Activated CD4-positive, alpha-beta T cell treated with anti-CD3 and anti-CD28 coated beads, Interleukin-2, amount 10 ng/mL, durations not matched to agents 24 days and 14 days (primary cell): ENCODE measurements at regions not wholly inside any gene's neighbourhood (a gene's known extent, or its start where the extent isn't known, plus 50 kb on each side); places are given as distances from the start of the nearest gene placed in this dataset.

Experiments used
- DNase-seq: peaks from one replicate; pipeline ENCODE4 v3.0.0; 2022
- H3K27ac Mint-ChIP-seq: one replicate; pipeline ENCODE4 v1.8.0; 2022; ENCODE audit warnings: mild to moderate bottlenecking, mixed read lengths
- H3K27me3 Mint-ChIP-seq: one replicate; pipeline ENCODE4 v1.8.0; 2022; ENCODE audit warnings: mixed read lengths
- H3K36me3 Mint-ChIP-seq: one replicate; pipeline ENCODE4 v1.8.0; 2022; ENCODE audit warnings: low read depth, mild to moderate bottlenecking, mixed read lengths
- H3K4me1 Mint-ChIP-seq: one replicate; pipeline ENCODE4 v1.8.0; 2021; ENCODE audit warnings: mixed read lengths
- H3K4me3 Mint-ChIP-seq: one replicate; pipeline ENCODE4 v1.8.0; 2022; ENCODE audit warnings: mild to moderate bottlenecking, moderate library complexity, mixed read lengths
- H3K9me3 Mint-ChIP-seq: one replicate; pipeline ENCODE4 v1.8.0; 2021; ENCODE audit warnings: mixed read lengths
- intact Hi-C: fragments of 100-400 bp; cut with micrococcal nuclease; formaldehyde crosslinking; loops from one replicate; pipeline ENCODE4 v1.15.1; 2023

DNA sequence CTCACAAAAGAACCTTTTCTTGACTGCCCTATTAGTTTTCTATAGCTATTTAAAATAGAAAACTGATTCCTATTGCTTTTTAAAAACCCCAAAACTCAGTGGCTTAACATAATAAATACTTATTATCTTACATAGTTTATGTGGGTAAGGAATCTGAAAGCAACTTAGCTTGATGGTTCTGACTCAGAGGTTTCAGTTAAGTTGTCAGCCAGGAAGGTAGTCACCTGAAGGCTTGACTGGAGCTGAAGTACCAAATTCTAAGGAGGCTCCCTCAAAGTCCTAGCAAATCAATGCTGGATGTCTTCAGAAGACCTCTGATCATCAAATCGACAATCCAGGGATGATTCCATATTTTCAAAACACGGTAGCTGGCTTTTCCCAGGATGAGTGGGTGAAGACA is 546.6 kb upstream of the CDH2 start:
- H3K4me1 Mint-ChIP-seq = no peaks in the 10 kb centered on the region
- H3K9me3 Mint-ChIP-seq = no peaks in the 10 kb centered on the region
- DNase-seq = no peak
- no peaks in the 10 kb centered on the region for H3K36me3 Mint-ChIP-seq
- no peak overlapping the region for H3K27ac Mint-ChIP-seq
- no peaks in the 10 kb centered on the region for H3K27me3 Mint-ChIP-seq
- no peak overlapping the region for H3K4me3 Mint-ChIP-seq
- intact Hi-C loops = no loop called here

DNA sequence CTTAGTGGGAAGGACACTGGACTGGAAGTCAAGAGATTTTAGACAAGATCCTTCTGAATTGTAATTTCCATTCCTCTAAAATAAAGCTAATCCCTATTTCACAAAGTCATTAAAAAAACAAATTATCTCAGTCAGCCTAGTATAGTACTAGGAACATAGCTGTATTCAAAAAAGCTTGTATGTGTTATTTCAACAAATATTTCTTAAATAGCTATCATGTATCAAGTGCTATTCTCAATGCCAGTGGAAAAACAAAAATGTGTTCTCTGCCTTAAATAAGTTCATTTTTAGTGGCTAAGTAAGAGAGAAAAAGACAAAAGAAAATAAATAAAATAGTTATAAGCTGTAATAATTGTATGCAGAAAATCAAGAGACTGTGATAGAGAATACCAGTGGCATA is 541.8 kb upstream of the CDH2 start:
- peaks cover 6% of the 10 kb centered on the region for H3K9me3 Mint-ChIP-seq
- intact Hi-C loops = no loop called here
- no peak overlapping the region for H3K27ac Mint-ChIP-seq
- DNase-seq = no peak
- no peak overlapping the region for H3K4me3 Mint-ChIP-seq
- H3K27me3 Mint-ChIP-seq = no peaks in the 10 kb centered on the region
- no peaks in the 10 kb centered on the region for H3K4me1 Mint-ChIP-seq
- no peaks in the 10 kb centered on the region for H3K36me3 Mint-ChIP-seq

DNA sequence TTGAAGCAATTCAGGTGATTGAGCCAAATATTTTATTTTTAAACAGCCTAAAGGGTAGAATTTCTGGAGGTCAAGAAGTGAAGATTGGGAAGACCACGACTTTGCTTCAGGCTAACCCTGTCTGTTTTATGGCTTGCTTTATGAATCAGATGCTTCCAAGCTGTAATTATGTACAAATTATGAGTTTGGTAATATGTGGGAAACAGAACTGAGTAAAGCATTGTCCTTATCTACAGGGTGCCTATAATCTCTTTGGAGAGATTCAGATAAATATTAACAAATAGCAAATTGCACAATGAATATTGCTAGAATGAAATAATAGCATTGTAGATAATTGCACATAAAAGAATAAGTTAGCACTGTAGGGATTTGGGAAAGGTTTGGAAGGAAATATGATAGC is 539.4 kb upstream of the CDH2 start:
- Mint-ChIP-seq H3K4me3 (no peak overlapping the region), H3K9me3 (peaks cover 6% of the 10 kb centered on the region), H3K36me3 (no peaks in the 10 kb centered on the region), H3K27me3 (no peaks in the 10 kb centered on the region), H3K4me1 (no peaks in the 10 kb centered on the region), H3K27ac (no peak overlapping the region)
- DNase-seq = no peak
- intact Hi-C loops = no loop called here

DNA sequence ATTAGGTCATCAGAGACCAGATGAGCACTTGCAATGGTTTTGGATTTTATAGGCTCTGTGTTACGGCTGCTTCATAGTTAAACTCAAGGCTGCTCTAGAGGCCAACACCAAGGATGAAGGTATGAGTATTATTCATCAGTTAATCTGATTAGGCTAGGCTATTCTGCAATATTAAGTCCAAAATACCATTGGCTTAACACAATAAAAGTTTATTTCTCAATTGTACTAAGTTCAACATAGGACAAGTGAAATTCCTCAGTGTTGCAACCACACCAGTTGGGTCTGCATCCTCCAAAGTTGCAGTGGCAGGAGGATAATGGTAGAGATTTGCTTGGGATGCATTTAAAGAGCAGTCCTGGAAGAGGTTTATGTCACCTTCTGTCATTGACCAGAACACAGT is 538.3 kb upstream of the CDH2 start:
- no peak for DNase-seq
- no peaks in the 10 kb centered on the region for H3K36me3 Mint-ChIP-seq
- H3K4me1 Mint-ChIP-seq = no peaks in the 10 kb centered on the region
- no peak overlapping the region for H3K27ac Mint-ChIP-seq
- H3K27me3 Mint-ChIP-seq = no peaks in the 10 kb centered on the region
- intact Hi-C loops = no loop called here
- H3K9me3 Mint-ChIP-seq = peaks cover 6% of the 10 kb centered on the region
- H3K4me3 Mint-ChIP-seq = no peak overlapping the region

- no peak overlapping the region for H3K4me3 Mint-ChIP-seq
- intact Hi-C loops = no loop called here
- DNase-seq = no peak
- no peaks in the 10 kb centered on the region for H3K27me3 Mint-ChIP-seq
- H3K27ac Mint-ChIP-seq = no peak overlapping the region
- no peaks in the 10 kb centered on the region for H3K4me1 Mint-ChIP-seq
- no peaks in the 10 kb centered on the region for H3K36me3 Mint-ChIP-seq
- H3K9me3 Mint-ChIP-seq = peaks cover 6% of the 10 kb centered on the region
Measured at GRCh38 chr18:28714498-28714897, 537.6 kb upstream of the CDH2 start.

GRCh38 chr18:28712796-28713425 is 536.0 kb upstream of the CDH2 start:
- no peaks in the 10 kb centered on the region for H3K4me1 Mint-ChIP-seq
- intact Hi-C loops = no loop called here
- H3K27me3 Mint-ChIP-seq = no peaks in the 10 kb centered on the region
- no peak for DNase-seq
- peaks cover 6% of the 10 kb centered on the region for H3K9me3 Mint-ChIP-seq
- no peak overlapping the region for H3K4me3 Mint-ChIP-seq
- H3K27ac Mint-ChIP-seq = no peak overlapping the region
- no peaks in the 10 kb centered on the region for H3K36me3 Mint-ChIP-seq

DNA sequence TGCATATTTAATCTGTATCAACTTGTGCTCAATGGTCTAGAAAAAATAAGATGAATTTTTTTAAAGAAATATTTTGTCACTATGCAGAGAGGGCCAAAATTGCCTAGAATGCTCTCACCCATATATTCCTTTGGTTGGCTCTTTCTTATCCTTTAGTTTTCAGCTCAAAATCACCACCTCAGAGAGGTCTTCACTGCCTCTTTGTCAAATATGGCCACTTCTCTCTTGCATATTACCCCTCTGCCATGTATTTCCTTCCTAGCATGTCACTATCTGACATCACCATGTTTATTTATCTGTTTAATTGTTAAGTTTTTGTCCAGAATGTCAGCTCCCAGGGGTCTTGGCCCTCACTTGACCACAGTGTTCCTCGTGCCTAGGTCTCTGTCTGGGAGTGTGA is 535.2 kb upstream of the CDH2 start:
- H3K9me3 Mint-ChIP-seq = no peaks in the 10 kb centered on the region
- H3K27me3 Mint-ChIP-seq = no peaks in the 10 kb centered on the region
- DNase-seq = no peak
- no peak overlapping the region for H3K27ac Mint-ChIP-seq
- H3K4me3 Mint-ChIP-seq = no peak overlapping the region
- intact Hi-C loops = no loop called here
- H3K4me1 Mint-ChIP-seq = no peaks in the 10 kb centered on the region
- no peaks in the 10 kb centered on the region for H3K36me3 Mint-ChIP-seq

DNA sequence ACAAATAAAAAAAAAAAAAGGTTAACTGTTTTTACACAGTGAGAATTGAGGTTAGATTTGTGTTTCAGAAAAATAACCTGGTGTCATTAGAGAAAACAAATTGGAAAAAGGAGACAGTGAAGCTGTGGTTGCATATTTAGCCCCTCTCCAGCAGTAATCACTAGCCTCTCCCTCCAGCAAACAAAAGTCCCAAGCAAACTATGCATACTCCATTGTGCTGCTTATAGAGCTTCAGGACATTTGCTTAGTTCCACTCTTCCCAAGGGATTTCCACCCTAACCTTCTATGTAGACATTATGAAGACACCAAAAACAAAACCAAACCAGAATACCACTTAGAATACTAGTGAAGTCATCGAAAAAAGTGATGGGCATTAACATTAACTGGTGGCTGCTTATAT is 534.2 kb upstream of the CDH2 start:
- Mint-ChIP-seq H3K27ac (no peak overlapping the region), H3K9me3 (no peaks in the 10 kb centered on the region), H3K36me3 (no peaks in the 10 kb centered on the region), H3K4me1 (no peaks in the 10 kb centered on the region), H3K27me3 (no peaks in the 10 kb centered on the region), H3K4me3 (no peak overlapping the region)
- intact Hi-C loops = no loop called here
- DNase-seq = no peak

DNA sequence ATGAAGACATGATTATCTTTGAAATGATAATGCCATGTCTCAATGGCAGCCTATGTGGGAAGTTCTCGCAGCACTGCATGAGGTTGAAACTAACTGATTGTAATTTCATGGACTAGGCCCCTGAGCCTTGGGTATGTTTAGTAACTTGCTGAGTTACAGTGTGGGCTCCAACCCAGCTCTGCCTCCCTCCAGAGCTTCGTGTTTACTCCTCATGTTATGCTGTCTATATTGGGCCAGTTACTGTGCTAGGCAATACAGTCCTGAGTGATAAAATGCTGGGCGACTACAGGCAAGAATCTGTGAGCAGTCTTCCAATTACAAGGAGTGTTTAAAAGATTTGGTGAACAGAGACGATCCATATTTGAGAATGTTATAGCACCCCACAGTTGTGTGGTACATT is 530.1 kb upstream of the CDH2 start:
- no peaks in the 10 kb centered on the region for H3K4me1 Mint-ChIP-seq
- no peak overlapping the region for H3K4me3 Mint-ChIP-seq
- no peak overlapping the region for H3K27ac Mint-ChIP-seq
- intact Hi-C loops = no loop called here
- no peak for DNase-seq
- no peaks in the 10 kb centered on the region for H3K9me3 Mint-ChIP-seq
- no peaks in the 10 kb centered on the region for H3K36me3 Mint-ChIP-seq
- no peaks in the 10 kb centered on the region for H3K27me3 Mint-ChIP-seq

- H3K4me1 Mint-ChIP-seq = no peaks in the 10 kb centered on the region
- H3K27me3 Mint-ChIP-seq = no peaks in the 10 kb centered on the region
- H3K9me3 Mint-ChIP-seq = no peaks in the 10 kb centered on the region
- DNase-seq = no peak
- no peak overlapping the region for H3K4me3 Mint-ChIP-seq
- no peak overlapping the region for H3K27ac Mint-ChIP-seq
- no peaks in the 10 kb centered on the region for H3K36me3 Mint-ChIP-seq
- intact Hi-C loops = no loop called here
Measured at GRCh38 chr18:28706397-28706796, 529.5 kb upstream of the CDH2 start.

DNA sequence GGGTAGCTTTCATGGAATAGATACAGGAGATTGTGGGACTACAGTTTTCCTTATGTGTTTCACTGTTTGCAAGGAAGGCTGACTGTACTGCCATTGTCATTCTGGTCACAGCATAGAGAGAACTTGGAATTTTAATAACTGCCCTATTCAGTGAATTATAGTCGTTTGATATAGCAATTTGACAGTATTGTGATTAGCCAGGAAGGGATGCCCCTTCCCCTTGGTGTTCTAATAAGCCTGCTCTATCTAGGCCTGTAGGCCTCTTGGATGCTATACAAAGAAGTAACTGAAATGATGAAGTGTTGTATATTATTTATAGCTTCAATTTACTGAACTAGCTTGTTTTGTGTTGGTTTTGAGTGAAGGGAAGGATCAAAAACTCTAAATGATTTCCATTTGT is 528.6 kb upstream of the CDH2 start:
- no peaks in the 10 kb centered on the region for H3K27me3 Mint-ChIP-seq
- H3K36me3 Mint-ChIP-seq = no peaks in the 10 kb centered on the region
- H3K4me1 Mint-ChIP-seq = no peaks in the 10 kb centered on the region
- H3K9me3 Mint-ChIP-seq = no peaks in the 10 kb centered on the region
- no peak overlapping the region for H3K27ac Mint-ChIP-seq
- no peak for DNase-seq
- no peak overlapping the region for H3K4me3 Mint-ChIP-seq
- intact Hi-C loops = no loop called here

- no peak for DNase-seq
- Mint-ChIP-seq H3K27ac (no peak overlapping the region), H3K36me3 (no peaks in the 10 kb centered on the region)
Measured at GRCh38 chr18:28692337-28692736, 515.4 kb upstream of the CDH2 start.

DNA sequence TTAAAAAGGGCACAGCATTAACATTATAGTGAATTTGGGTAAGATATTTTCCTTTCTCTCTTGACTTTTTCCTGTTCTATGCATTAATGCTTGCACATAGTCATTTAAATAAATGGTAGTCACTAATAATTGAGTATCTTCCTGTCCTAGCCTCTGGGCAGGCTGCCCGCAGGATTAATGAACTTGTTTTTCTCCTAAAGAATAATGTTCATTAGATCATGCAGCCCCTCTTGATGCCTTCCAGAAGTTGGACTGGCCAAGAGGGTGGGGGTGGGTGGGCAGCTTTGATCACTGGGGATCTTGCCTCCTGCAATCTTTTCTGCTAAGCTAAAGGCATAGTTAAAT is 514.5 kb upstream of the CDH2 start:
- H3K4me3 Mint-ChIP-seq = no peak overlapping the region
- intact Hi-C loops = no loop called here
- H3K36me3 Mint-ChIP-seq = no peaks in the 10 kb centered on the region
- H3K9me3 Mint-ChIP-seq = peaks cover 16% of the 10 kb centered on the region
- H3K27ac Mint-ChIP-seq = no peak overlapping the region
- no peak for DNase-seq
- no peaks in the 10 kb centered on the region for H3K27me3 Mint-ChIP-seq
- H3K4me1 Mint-ChIP-seq = no peaks in the 10 kb centered on the region

More at GRCh38 chr18:28692337-28692736, 515.4 kb upstream of the CDH2 start:
- intact Hi-C loops = no loop called here
- H3K4me1 Mint-ChIP-seq = no peaks in the 10 kb centered on the region
- H3K27me3 Mint-ChIP-seq = no peaks in the 10 kb centered on the region
- no peak overlapping the region for H3K4me3 Mint-ChIP-seq
- peaks cover 16% of the 10 kb centered on the region for H3K9me3 Mint-ChIP-seq

GRCh38 chr18:28690836-28691495 is 514.0 kb upstream of the CDH2 start:
- Mint-ChIP-seq H3K4me1 (no peaks in the 10 kb centered on the region), H3K4me3 (no peak overlapping the region), H3K36me3 (no peaks in the 10 kb centered on the region), H3K9me3 (peaks cover 16% of the 10 kb centered on the region), H3K27me3 (no peaks in the 10 kb centered on the region), H3K27ac (no peak overlapping the region)
- intact Hi-C loops = no loop called here
- no peak for DNase-seq

DNA sequence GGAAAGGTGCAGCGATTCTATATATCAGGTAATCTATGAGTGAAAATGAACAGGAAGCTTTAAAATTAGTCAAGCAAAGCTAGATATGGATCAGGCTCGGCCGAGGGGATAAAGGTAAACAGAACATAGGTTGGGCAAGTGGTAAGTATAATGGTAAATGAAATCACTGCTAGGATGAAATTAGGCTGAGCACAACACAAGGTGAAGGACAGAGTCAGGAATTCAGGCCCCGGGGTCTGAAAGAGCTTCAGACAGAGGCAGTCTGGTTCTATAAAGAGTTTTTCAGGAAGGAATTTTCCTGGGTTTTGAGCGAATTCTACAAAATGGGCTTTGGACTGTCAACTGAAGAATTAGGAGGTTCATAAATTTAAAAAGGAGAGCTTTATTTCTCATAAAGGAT is 513.2 kb upstream of the CDH2 start:
- Mint-ChIP-seq H3K36me3 (no peaks in the 10 kb centered on the region), H3K27ac (no peak overlapping the region), H3K4me1 (no peaks in the 10 kb centered on the region), H3K9me3 (peaks cover 12% of the 10 kb centered on the region), H3K4me3 (no peak overlapping the region), H3K27me3 (no peaks in the 10 kb centered on the region)
- intact Hi-C loops = no loop called here
- DNase-seq = no peak
